Suprapubic skin (tissue), 4 donors: ENCODE measurements at regions not wholly inside any gene's neighbourhood (a gene's known extent, or its start where the extent isn't known, plus 50 kb on each side); places are given as distances from the start of the nearest gene placed in this dataset.
A peak's percentile ranks its signal among the peaks of the same experiment; 100 is the strongest.

Experiments used
- DNase-seq, 2 donors: peaks; one replicate each; pipeline ENCODE4 v3.0.0-alpha.2; 2019; ENCODE audit warnings: low spot score in 2 of 2
- H3K27ac ChIP-seq: fragments of 200-600 bp; sonication (generic); one replicate; pipeline ENCODE4 v1.5.1; 2019
- H3K27me3 ChIP-seq: fragments of 200-600 bp; sonication (generic); one replicate; pipeline ENCODE4 v1.5.1; 2019
- H3K36me3 ChIP-seq: fragments of 200-600 bp; sonication (generic); one replicate; pipeline ENCODE4 v1.5.1; 2019
- H3K4me1 ChIP-seq: fragments of 200-600 bp; sonication (generic); one replicate; pipeline ENCODE4 v1.5.1; 2019
- H3K4me3 ChIP-seq: fragments of 200-600 bp; sonication (generic); one replicate; pipeline ENCODE4 v1.5.1; 2019; ENCODE audit warnings: mild to moderate bottlenecking
- H3K9me3 ChIP-seq: fragments of 200-600 bp; sonication (generic); one replicate; pipeline ENCODE4 v1.5.1; 2019
- CTCF ChIP-seq, 2 donors: fragments of 200-600 bp in 1 of 2; fragments of 450-650 bp in 1 of 2; sonication (generic) in 1 of 2; IDR thresholded peaks; one replicate each; pipeline ENCODE4 v1.5.1; 2016 to 2019; ENCODE audit warnings: antibody characterized with exemption in 2 of 2, mild to moderate bottlenecking in 1 of 2, moderate library complexity in 1 of 2
- EP300 ChIP-seq: sonication (generic); formaldehyde crosslinking; IDR thresholded peaks from one replicate; pipeline ENCODE4 v1.6.1; 2017; ENCODE audit warnings: antibody characterized with exemption
- POLR2A ChIP-seq, 2 donors: fragments of 450-650 bp; IDR thresholded peaks; one replicate each; pipeline ENCODE4 v1.6.1; 2017; ENCODE audit warnings: antibody characterized with exemption in 2 of 2, mild to moderate bottlenecking in 2 of 2, moderate library complexity in 2 of 2
- POLR2AphosphoS5 ChIP-seq, 3 donors: sonication (generic); formaldehyde crosslinking; IDR thresholded peaks; one replicate each; pipeline ENCODE4 v1.6.1; 2017; ENCODE audit warnings: antibody characterized with exemption in 3 of 3
- WGBS: methylation state at CpG from one replicate; pipeline ENCODE4 v1.1.5; 2018; 5-methylcytosine and 5-hydroxymethylcytosine counted together

- Histone ChIP-seq H3K4me3 (no peak overlapping the region), H3K36me3 (no peaks in the 10 kb centered on the region), H3K27me3 (no peaks in the 10 kb centered on the region), H3K27ac (no peak overlapping the region), H3K9me3 (no peaks in the 10 kb centered on the region), H3K4me1 (no peaks in the 10 kb centered on the region)
- peak in 1 of 2 donors; percentile 73 for DNase-seq
- TF ChIP-seq EP300, result no peak
- no peak for TF ChIP-seq POLR2AphosphoS5 (IDR thresholded peaks at IDR 0.05)
- no peak for TF ChIP-seq POLR2A (IDR thresholded peaks at IDR 0.05)
- TF ChIP-seq CTCF (IDR thresholded peaks at IDR 0.05), result no peak
- 97% methylated on average over 49 of the region's 59 CpGs for WGBS
Observed at GRCh38 chr13:88345171-88345847, 674.1 kb downstream of the SLITRK5 start.

GRCh38 chr13:88360761-88361160 lies 689.6 kb downstream of the SLITRK5 start:
- Histone ChIP-seq H3K27me3 (no peaks in the 10 kb centered on the region), H3K4me1 (no peaks in the 10 kb centered on the region), H3K9me3 (no peaks in the 10 kb centered on the region), H3K36me3 (no peaks in the 10 kb centered on the region), H3K4me3 (no peak overlapping the region), H3K27ac (no peak overlapping the region)
- TF ChIP-seq CTCF (IDR thresholded peaks at IDR 0.05) (no peak), EP300 (no peak), POLR2A (IDR thresholded peaks at IDR 0.05) (no peak), POLR2AphosphoS5 (IDR thresholded peaks at IDR 0.05) (no peak)
- DNase-seq, result no peak
- 92% methylated on average over 2 of the region's 2 CpGs for WGBS

GRCh38 chr13:88369866-88370265 lies 698.7 kb downstream of the SLITRK5 start:
- no peak overlapping the region for H3K4me3 ChIP-seq
- no peak for TF ChIP-seq CTCF (IDR thresholded peaks at IDR 0.05)
- TF ChIP-seq POLR2AphosphoS5 (IDR thresholded peaks at IDR 0.05), result no peak
- TF ChIP-seq POLR2A (IDR thresholded peaks at IDR 0.05), result no peak
- TF ChIP-seq EP300, result no peak

GRCh38 chr13:88376760-88377388 lies 705.7 kb downstream of the SLITRK5 start:
- DNase-seq, result no peak
- 48% methylated on average over 2 of the region's 2 CpGs for WGBS
- H3K36me3 ChIP-seq, result no peaks in the 10 kb centered on the region
- no peaks in the 10 kb centered on the region for H3K27me3 ChIP-seq
- no peak overlapping the region for H3K4me3 ChIP-seq
- H3K27ac ChIP-seq, result no peak overlapping the region
- H3K9me3 ChIP-seq, result peaks cover 8% of the 10 kb centered on the region
- no peak for TF ChIP-seq POLR2AphosphoS5 (IDR thresholded peaks at IDR 0.05)
- no peak for TF ChIP-seq POLR2A (IDR thresholded peaks at IDR 0.05)
- TF ChIP-seq EP300, result no peak
- TF ChIP-seq CTCF (IDR thresholded peaks at IDR 0.05), result no peak
- peaks cover 4% of the 10 kb centered on the region for H3K4me1 ChIP-seq

More at GRCh38 chr13:88369866-88370265, 698.7 kb downstream of the SLITRK5 start:
- Histone ChIP-seq H3K36me3 (no peaks in the 10 kb centered on the region), H3K27me3 (no peaks in the 10 kb centered on the region), H3K4me1 (no peaks in the 10 kb centered on the region), H3K27ac (no peak overlapping the region), H3K9me3 (peaks cover 8% of the 10 kb centered on the region)
- DNase-seq, result no peak

GRCh38 chr13:88377852-88378251 lies 706.7 kb downstream of the SLITRK5 start:
- Histone ChIP-seq H3K27me3 (no peaks in the 10 kb centered on the region), H3K9me3 (peaks cover 8% of the 10 kb centered on the region), H3K36me3 (no peaks in the 10 kb centered on the region), H3K4me3 (no peak overlapping the region), H3K27ac (no peak overlapping the region), H3K4me1 (peaks cover 4% of the 10 kb centered on the region)
- no peak for TF ChIP-seq POLR2A (IDR thresholded peaks at IDR 0.05)
- TF ChIP-seq POLR2AphosphoS5 (IDR thresholded peaks at IDR 0.05), result no peak
- no peak for TF ChIP-seq CTCF (IDR thresholded peaks at IDR 0.05)
- TF ChIP-seq EP300, result no peak
- WGBS, result 81% methylated on average over 2 of the region's 2 CpGs
- no peak for DNase-seq
